Body of pancreas (tissue), 4 donors: ENCODE measurements at regions not wholly inside any gene's neighbourhood (a gene's known extent, or its start where the extent isn't known, plus 50 kb on each side); places are given as distances from the start of the nearest gene placed in this dataset.

Source experiments
- POLR2A ChIP-seq, 3 donors: fragments of 450-650 bp; IDR thresholded peaks; one replicate each; pipeline ENCODE4 v1.6.1; 2016; ENCODE audit warnings: antibody characterized with exemption in 3 of 3, mild to moderate bottlenecking in 2 of 3
- TF ChIP-seq, protein P1 (sequence below), 7 experiments: fragments of 450-650 bp in 4 of 7; fragments of 200-600 bp in 3 of 7; sonication (generic) in 3 of 7; IDR thresholded peaks; one replicate each; pipeline ENCODE4 v1.5.1; 2016 to 2019; ENCODE audit warnings: antibody characterized with exemption in 7 of 7

DNA sequence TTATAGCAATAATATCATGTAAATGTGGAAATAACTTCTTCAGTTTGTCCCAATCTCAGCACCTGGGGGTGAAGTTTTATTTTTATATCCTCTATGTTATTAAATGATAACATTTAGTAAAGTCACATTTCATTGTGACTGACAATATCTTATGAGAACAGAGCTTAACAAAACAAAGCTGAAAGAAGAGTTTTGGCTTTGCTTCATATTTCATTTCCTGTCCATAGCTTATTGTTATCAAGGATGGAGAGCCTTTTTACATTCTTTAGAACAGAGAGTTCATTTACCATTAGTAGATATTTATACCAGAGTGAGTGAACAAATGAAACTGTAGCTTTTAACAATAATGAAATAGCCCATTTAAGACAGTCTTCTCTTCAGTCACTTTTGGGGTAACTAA is 231.9 kb upstream of the SGK1 start:
- TF ChIP-seq, protein P1, sequence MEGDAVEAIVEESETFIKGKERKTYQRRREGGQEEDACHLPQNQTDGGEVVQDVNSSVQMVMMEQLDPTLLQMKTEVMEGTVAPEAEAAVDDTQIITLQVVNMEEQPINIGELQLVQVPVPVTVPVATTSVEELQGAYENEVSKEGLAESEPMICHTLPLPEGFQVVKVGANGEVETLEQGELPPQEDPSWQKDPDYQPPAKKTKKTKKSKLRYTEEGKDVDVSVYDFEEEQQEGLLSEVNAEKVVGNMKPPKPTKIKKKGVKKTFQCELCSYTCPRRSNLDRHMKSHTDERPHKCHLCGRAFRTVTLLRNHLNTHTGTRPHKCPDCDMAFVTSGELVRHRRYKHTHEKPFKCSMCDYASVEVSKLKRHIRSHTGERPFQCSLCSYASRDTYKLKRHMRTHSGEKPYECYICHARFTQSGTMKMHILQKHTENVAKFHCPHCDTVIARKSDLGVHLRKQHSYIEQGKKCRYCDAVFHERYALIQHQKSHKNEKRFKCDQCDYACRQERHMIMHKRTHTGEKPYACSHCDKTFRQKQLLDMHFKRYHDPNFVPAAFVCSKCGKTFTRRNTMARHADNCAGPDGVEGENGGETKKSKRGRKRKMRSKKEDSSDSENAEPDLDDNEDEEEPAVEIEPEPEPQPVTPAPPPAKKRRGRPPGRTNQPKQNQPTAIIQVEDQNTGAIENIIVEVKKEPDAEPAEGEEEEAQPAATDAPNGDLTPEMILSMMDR (IDR thresholded peaks at IDR 0.05): no peak
- no peak for TF ChIP-seq POLR2A (IDR thresholded peaks at IDR 0.05)
